Panc1 (cell line): ENCODE measurements at regions not wholly inside any gene's neighbourhood (a gene's known extent, or its start where the extent isn't known, plus 50 kb on each side); places are given as distances from the start of the nearest gene placed in this dataset.

Experiments
- ATAC-seq: fragments of 200-7000 bp; cut with Tn5 transposase; 2 replicates; pipeline ENCODE4 v1.9.1; 2020; ENCODE audit warnings: mild to moderate bottlenecking, moderate library complexity
- BruUV-seq: library from RNA; stranded (reverse); fragments of 400-500 nt; replicated peaks from 2 replicates; lab custom pipeline; 2021; lab: Mats Ljungman, UMichigan
- CTCF ChIA-PET: fragments of 300-600 bp; sonication (Branson Sonifier 250); formaldehyde crosslinking; loops from one replicate; lab custom pipeline; 2022; ENCODE audit warnings: antibody characterized with exemption; lab: Charles Lee
- POLR2A ChIA-PET: fragments of 300-600 bp; sonication (Branson Sonifier 250); formaldehyde crosslinking; loops from one replicate; lab custom pipeline; 2022; ENCODE audit warnings: antibody characterized with exemption; lab: Charles Lee
- DNase-seq: peaks from one replicate; pipeline ENCODE4 v3.0.0-alpha.2; 2010; ENCODE audit warnings: low read depth, low spot score
- H3K27ac ChIP-seq: 2 replicates; pipeline ENCODE4 v1.5.1; 2011; ENCODE audit warnings: mild to moderate bottlenecking, low read length, inconsistent platforms
- H3K27me3 ChIP-seq: fragments of 200-500 bp; sonication (Bioruptor generic); 2 replicates; pipeline ENCODE4 v1.6.0; 2014; ENCODE audit warnings: low read length, inconsistent platforms; ENCODE audit not compliant: control insufficient read depth, insufficient read depth
- H3K36me3 ChIP-seq: fragments of 200-500 bp; sonication (Bioruptor generic); 2 replicates; pipeline ENCODE4 v1.5.1; 2014; ENCODE audit warnings: inconsistent platforms, mild to moderate bottlenecking, low read length, moderate library complexity; ENCODE audit not compliant: control insufficient read depth, insufficient read depth
- H3K4me1 ChIP-seq: 2 replicates; pipeline ENCODE4 v1.5.1; 2011; ENCODE audit warnings: inconsistent platforms, mild to moderate bottlenecking, low read length, moderate library complexity; ENCODE audit not compliant: control insufficient read depth, insufficient read depth
- H3K4me3 ChIP-seq, 2 experiments: 2 replicates each; pipeline ENCODE4 v1.5.1; 2011 to 2012; ENCODE audit warnings: low read depth in 2 of 2, low read length in 2 of 2, mild to moderate bottlenecking in 2 of 2, inconsistent platforms in 1 of 2, moderate library complexity in 1 of 2
- H3K9me3 ChIP-seq: fragments of 200-500 bp; sonication (Bioruptor generic); 2 replicates; pipeline ENCODE4 v1.5.1; 2014; ENCODE audit warnings: low read depth, mild to moderate bottlenecking, inconsistent platforms, low read length, moderate library complexity; ENCODE audit not compliant: control insufficient read depth, insufficient read depth
- CTCF ChIP-seq: fragments of 450-650 bp; IDR thresholded peaks from 2 replicates; pipeline ENCODE4 v1.5.1; 2017; ENCODE audit warnings: mild to moderate bottlenecking
- POLR2AphosphoS5 ChIP-seq: IDR thresholded peaks from 2 replicates; pipeline ENCODE4 v1.6.1; 2012; ENCODE audit warnings: mild to moderate bottlenecking, low read depth, low read length, moderate library complexity
- REST ChIP-seq, 2 experiments: IDR thresholded peaks; 2 replicates each; pipeline ENCODE4 v1.6.1; 2011 to 2012; ENCODE audit warnings: low read depth in 2 of 2, control low read depth in 1 of 2, low read length in 1 of 2, mild to moderate bottlenecking in 1 of 2, moderate library complexity in 1 of 2; ENCODE audit not compliant: insufficient read depth in 1 of 2
- SIN3A ChIP-seq: IDR thresholded peaks from 2 replicates; pipeline ENCODE4 v1.6.1; 2012; ENCODE audit warnings: low read depth, mild to moderate bottlenecking, low read length, moderate library complexity, borderline replicate concordance; ENCODE audit not compliant: insufficient read depth
- TCF7L2 ChIP-seq: IDR thresholded peaks from 2 replicates; pipeline ENCODE4 v1.6.1; 2011; ENCODE audit warnings: mild to moderate bottlenecking, low read depth, low read length, inconsistent platforms
- in situ Hi-C: cut with HindIII; loops from 2 replicates; pipeline ENCODE4 v1.10.0; 2016; ENCODE audit warnings: low sequenced_read_pairs, low pct_unique_long_range_greater_than_20kb
- intact Hi-C: fragments of 100-400 bp; cut with micrococcal nuclease; formaldehyde crosslinking; loops from one replicate; pipeline ENCODE4 v1.10.0; 2022; ENCODE audit not compliant: unreplicated experiment

GRCh38 chr4:175373031-175373430 is 439.0 kb downstream of the GPM6A start:
- Histone ChIP-seq H3K36me3 (no peaks in the 10 kb centered on the region), H3K9me3 (no peaks in the 10 kb centered on the region), H3K4me3 (no peak overlapping the region), H3K27me3 (no peaks in the 10 kb centered on the region), H3K4me1 (no peaks in the 10 kb centered on the region), H3K27ac (no peak overlapping the region)
- no TSS peak for BruUV-seq
- POLR2A ChIA-PET = no interaction called here
- ATAC-seq (no peak), DNase-seq (no peak)
- CTCF ChIA-PET = no interaction called here
- in situ Hi-C loops (no loop called here), intact Hi-C loops (no loop called here)
- TF ChIP-seq SIN3A (no peak), REST (IDR thresholded peaks at IDR 0.05; ENCODE audit: insufficient read depth in 1 of 2, low read depth in 2 of 2, low read length in 1 of 2) (no peak), POLR2AphosphoS5 (no peak), TCF7L2 (no peak), CTCF (no peak)

GRCh38 chr4:175374459-175374858 is 437.6 kb downstream of the GPM6A start:
- no peak for DNase-seq
- no peaks in the 10 kb centered on the region for H3K36me3 ChIP-seq
- in situ Hi-C loops = no loop called here
- H3K4me3 ChIP-seq = no peak overlapping the region
- ATAC-seq = no peak
- no peaks in the 10 kb centered on the region for H3K4me1 ChIP-seq
- no peaks in the 10 kb centered on the region for H3K27me3 ChIP-seq
- intact Hi-C loops = no loop called here
- H3K27ac ChIP-seq = no peak overlapping the region
- TF ChIP-seq POLR2AphosphoS5 (no peak), REST (IDR thresholded peaks at IDR 0.05; ENCODE audit: insufficient read depth in 1 of 2, low read depth in 2 of 2, low read length in 1 of 2) (no peak), CTCF (no peak), TCF7L2 (no peak), SIN3A (no peak)
- ChIA-PET POLR2A (no interaction called here), CTCF (no interaction called here)
- no peaks in the 10 kb centered on the region for H3K9me3 ChIP-seq
- no TSS peak for BruUV-seq
